HG03442 (cell line): ENCODE measurements at regions not wholly inside any gene's neighbourhood (a gene's known extent, or its start where the extent isn't known, plus 50 kb on each side); places are given as distances from the start of the nearest gene placed in this dataset.

Experiments used
- ATAC-seq: cut with Tn5 transposase; IDR thresholded peaks from one replicate; pipeline ENCODE4 v1.9.1; 2021; ENCODE audit warnings: mild to moderate bottlenecking, moderate library complexity; ENCODE audit not compliant: unreplicated experiment

- no peak for ATAC-seq
Measured at GRCh38 chr3:22555753-22556435, 647.2 kb upstream of the UBE2E2 start.

- no peak for ATAC-seq
Measured at GRCh38 chr3:22565393-22565792, 637.7 kb upstream of the UBE2E2 start.

GRCh38 chr3:22568285-22568684 is 634.8 kb upstream of the UBE2E2 start:
- no peak for ATAC-seq

- ATAC-seq = no peak
Measured at GRCh38 chr3:22569570-22569969, 633.6 kb upstream of the UBE2E2 start.

GRCh38 chr3:22581007-22581406 is 622.1 kb upstream of the UBE2E2 start:
- no peak for ATAC-seq

- ATAC-seq = no peak
Measured at GRCh38 chr3:22582266-22582665, 620.9 kb upstream of the UBE2E2 start.

- ATAC-seq = no peak
Measured at GRCh38 chr3:22585504-22585903, 617.6 kb upstream of the UBE2E2 start.

GRCh38 chr3:22585911-22586310 is 617.2 kb upstream of the UBE2E2 start:
- ATAC-seq = no peak

GRCh38 chr3:22587446-22587845 is 615.7 kb upstream of the UBE2E2 start:
- ATAC-seq = no peak

- ATAC-seq = no peak
Measured at GRCh38 chr3:22593638-22594037, 609.5 kb upstream of the UBE2E2 start.

- ATAC-seq = no peak
Measured at GRCh38 chr3:22594990-22595389, 608.1 kb upstream of the UBE2E2 start.

- no peak for ATAC-seq
Measured at GRCh38 chr3:22606461-22606860, 596.7 kb upstream of the UBE2E2 start.

- no peak for ATAC-seq
Measured at GRCh38 chr3:22606938-22607337, 596.2 kb upstream of the UBE2E2 start.

- ATAC-seq = no peak
Measured at GRCh38 chr3:22608093-22608492, 595.0 kb upstream of the UBE2E2 start.

GRCh38 chr3:22608721-22609120 is 594.4 kb upstream of the UBE2E2 start:
- ATAC-seq = no peak

GRCh38 chr3:22609139-22609538 is 594.0 kb upstream of the UBE2E2 start:
- no peak for ATAC-seq

- no peak for ATAC-seq
Measured at GRCh38 chr3:22612927-22613326, 590.2 kb upstream of the UBE2E2 start.

GRCh38 chr3:22615790-22616189 is 587.3 kb upstream of the UBE2E2 start:
- no peak for ATAC-seq

- no peak for ATAC-seq
Measured at GRCh38 chr3:22617372-22617771, 585.8 kb upstream of the UBE2E2 start.

- no peak for ATAC-seq
Measured at GRCh38 chr3:22620498-22620897, 582.6 kb upstream of the UBE2E2 start.

GRCh38 chr3:22621205-22621809 is 581.8 kb upstream of the UBE2E2 start:
- ATAC-seq = no peak

GRCh38 chr3:22627993-22628499 is 575.1 kb upstream of the UBE2E2 start:
- no peak for ATAC-seq

GRCh38 chr3:22632536-22632935 is 570.6 kb upstream of the UBE2E2 start:
- no peak for ATAC-seq
